HL-60 (cell line): ENCODE measurements at regions not wholly inside any gene's neighbourhood (a gene's known extent, or its start where the extent isn't known, plus 50 kb on each side); places are given as distances from the start of the nearest gene placed in this dataset.

Experiments
- DNase-seq, 2 experiments: peaks; one replicate each; pipeline ENCODE4 v3.0.0-alpha.2; 2010 to 2020; ENCODE audit warnings: low read depth in 1 of 2, low spot score in 1 of 2
- H3K27ac ChIP-seq: fragments of 250-450 bp; sonication (Bioruptor Pico); replicated peaks from 2 replicates; pipeline ENCODE4 v1.5.1; 2020; ENCODE audit warnings: mild to moderate bottlenecking, moderate library complexity
- H3K27me3 ChIP-seq: fragments of 250-450 bp; sonication (Bioruptor Pico); 2 replicates; pipeline ENCODE4 v1.5.1; 2021; ENCODE audit warnings: mild to moderate bottlenecking, moderate library complexity; ENCODE audit not compliant: insufficient read depth, poor library complexity, severe bottlenecking
- H3K4me3 ChIP-seq: replicated peaks from 2 replicates; pipeline ENCODE4 v1.5.1; 2011; ENCODE audit warnings: mild to moderate bottlenecking, control low read depth, low read length; ENCODE audit not compliant: insufficient read depth
- GABPA ChIP-seq: IDR thresholded peaks from 2 replicates; pipeline ENCODE4 v1.6.1; 2012; ENCODE audit warnings: low read depth
- POLR2AphosphoS5 ChIP-seq: IDR thresholded peaks from 2 replicates; pipeline ENCODE4 v1.6.1; 2012; ENCODE audit warnings: low read depth
- SPI1 ChIP-seq: IDR thresholded peaks from 2 replicates; pipeline ENCODE4 v1.6.1; 2012; ENCODE audit warnings: low read depth, mild to moderate bottlenecking, borderline replicate concordance
- TF ChIP-seq, protein P1 (sequence below): IDR thresholded peaks from one replicate; pipeline ENCODE4 v1.5.1; 2011; ENCODE audit warnings: low read length, control low read depth, inconsistent platforms; ENCODE audit not compliant: insufficient read depth
- TF ChIP-seq, protein P2 (sequence below): IDR thresholded peaks from 2 replicates; pipeline ENCODE4 v1.6.1; 2012; ENCODE audit warnings: low read depth; ENCODE audit not compliant: insufficient replicate concordance

DNA sequence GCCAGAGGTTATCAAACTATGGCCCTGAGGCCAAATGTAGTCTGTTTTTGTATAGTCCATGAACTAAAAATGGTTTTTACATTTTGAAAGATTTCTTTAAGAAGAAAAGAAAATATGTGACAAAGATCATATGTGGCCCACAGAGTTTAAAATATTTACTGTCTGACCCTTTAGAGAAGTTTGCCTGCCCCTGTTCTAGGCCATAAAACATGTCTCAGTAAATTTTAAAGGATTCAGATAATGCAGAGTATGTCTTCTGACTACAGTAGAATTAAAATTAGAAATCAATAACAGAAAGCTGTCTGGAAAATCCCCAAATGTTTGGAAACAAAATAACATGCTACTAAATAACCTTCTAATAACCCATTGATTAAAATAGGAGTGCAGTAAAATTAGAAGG is 86.3 kb downstream of the KCNRG start:
- TF ChIP-seq, protein P1, sequence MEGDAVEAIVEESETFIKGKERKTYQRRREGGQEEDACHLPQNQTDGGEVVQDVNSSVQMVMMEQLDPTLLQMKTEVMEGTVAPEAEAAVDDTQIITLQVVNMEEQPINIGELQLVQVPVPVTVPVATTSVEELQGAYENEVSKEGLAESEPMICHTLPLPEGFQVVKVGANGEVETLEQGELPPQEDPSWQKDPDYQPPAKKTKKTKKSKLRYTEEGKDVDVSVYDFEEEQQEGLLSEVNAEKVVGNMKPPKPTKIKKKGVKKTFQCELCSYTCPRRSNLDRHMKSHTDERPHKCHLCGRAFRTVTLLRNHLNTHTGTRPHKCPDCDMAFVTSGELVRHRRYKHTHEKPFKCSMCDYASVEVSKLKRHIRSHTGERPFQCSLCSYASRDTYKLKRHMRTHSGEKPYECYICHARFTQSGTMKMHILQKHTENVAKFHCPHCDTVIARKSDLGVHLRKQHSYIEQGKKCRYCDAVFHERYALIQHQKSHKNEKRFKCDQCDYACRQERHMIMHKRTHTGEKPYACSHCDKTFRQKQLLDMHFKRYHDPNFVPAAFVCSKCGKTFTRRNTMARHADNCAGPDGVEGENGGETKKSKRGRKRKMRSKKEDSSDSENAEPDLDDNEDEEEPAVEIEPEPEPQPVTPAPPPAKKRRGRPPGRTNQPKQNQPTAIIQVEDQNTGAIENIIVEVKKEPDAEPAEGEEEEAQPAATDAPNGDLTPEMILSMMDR, result no peak

DNA sequence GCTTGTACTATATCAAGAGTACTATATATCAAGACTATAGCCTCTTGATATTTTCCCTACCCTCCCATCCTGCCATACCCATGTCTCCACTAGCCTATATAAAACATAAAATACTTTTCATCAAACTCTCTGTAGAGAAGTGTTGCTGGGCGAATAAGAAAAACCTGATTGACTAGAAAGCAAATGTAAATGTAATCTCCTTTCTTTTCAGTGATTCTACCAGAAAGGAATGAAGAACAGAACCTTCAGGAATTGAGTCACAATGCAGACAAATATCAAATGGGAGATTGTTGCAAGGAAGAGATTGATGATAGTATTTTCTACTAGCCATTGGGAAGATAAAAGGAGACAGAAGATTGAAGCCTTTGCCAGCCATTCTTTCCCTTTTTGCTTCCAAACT is 89.2 kb downstream of the KCNRG start:
- no peak overlapping the region for H3K4me3 ChIP-seq
- DNase-seq, result no peak
- H3K27ac ChIP-seq, result no peak overlapping the region
- no peaks in the 10 kb centered on the region for H3K27me3 ChIP-seq
- TF ChIP-seq SPI1 (no peak), POLR2AphosphoS5 (no peak), GABPA (no peak)
- TF ChIP-seq, protein P1, result no peak
- TF ChIP-seq, protein P2, sequence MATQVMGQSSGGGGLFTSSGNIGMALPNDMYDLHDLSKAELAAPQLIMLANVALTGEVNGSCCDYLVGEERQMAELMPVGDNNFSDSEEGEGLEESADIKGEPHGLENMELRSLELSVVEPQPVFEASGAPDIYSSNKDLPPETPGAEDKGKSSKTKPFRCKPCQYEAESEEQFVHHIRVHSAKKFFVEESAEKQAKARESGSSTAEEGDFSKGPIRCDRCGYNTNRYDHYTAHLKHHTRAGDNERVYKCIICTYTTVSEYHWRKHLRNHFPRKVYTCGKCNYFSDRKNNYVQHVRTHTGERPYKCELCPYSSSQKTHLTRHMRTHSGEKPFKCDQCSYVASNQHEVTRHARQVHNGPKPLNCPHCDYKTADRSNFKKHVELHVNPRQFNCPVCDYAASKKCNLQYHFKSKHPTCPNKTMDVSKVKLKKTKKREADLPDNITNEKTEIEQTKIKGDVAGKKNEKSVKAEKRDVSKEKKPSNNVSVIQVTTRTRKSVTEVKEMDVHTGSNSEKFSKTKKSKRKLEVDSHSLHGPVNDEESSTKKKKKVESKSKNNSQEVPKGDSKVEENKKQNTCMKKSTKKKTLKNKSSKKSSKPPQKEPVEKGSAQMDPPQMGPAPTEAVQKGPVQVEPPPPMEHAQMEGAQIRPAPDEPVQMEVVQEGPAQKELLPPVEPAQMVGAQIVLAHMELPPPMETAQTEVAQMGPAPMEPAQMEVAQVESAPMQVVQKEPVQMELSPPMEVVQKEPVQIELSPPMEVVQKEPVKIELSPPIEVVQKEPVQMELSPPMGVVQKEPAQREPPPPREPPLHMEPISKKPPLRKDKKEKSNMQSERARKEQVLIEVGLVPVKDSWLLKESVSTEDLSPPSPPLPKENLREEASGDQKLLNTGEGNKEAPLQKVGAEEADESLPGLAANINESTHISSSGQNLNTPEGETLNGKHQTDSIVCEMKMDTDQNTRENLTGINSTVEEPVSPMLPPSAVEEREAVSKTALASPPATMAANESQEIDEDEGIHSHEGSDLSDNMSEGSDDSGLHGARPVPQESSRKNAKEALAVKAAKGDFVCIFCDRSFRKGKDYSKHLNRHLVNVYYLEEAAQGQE, result no peak

More for the DNA sequence above, 86.3 kb downstream of the KCNRG start:
- H3K4me3 ChIP-seq, result no peak overlapping the region
- no peak for DNase-seq
- H3K27me3 ChIP-seq, result no peaks in the 10 kb centered on the region
- no peak overlapping the region for H3K27ac ChIP-seq

DNA sequence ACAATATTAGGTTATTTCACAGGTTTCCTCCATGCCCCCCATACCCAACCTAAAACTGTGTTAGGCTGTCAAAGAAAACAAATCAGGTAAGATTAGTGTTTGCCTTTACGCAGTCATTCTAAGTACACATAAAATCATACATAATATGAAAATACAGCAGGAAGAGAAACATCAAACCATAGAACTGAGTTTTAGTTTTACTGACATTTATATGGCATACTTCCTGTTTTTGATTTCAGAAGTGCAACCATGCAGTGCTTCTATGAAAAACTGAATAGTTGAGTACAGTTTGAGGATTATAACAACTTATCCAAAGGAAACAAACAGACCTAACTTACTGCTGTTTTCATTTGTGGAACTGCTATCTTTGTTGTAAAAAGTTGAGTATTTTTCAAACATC is 91.3 kb downstream of the KCNRG start:
- no peaks in the 10 kb centered on the region for H3K27me3 ChIP-seq
- TF ChIP-seq SPI1 (no peak), GABPA (no peak), POLR2AphosphoS5 (no peak)
- TF ChIP-seq, protein P1, result no peak
- TF ChIP-seq, protein P2, result no peak
- H3K4me3 ChIP-seq, result no peak overlapping the region
- peak overlapping the region; percentile 26 for H3K27ac ChIP-seq
- no peak for DNase-seq

DNA sequence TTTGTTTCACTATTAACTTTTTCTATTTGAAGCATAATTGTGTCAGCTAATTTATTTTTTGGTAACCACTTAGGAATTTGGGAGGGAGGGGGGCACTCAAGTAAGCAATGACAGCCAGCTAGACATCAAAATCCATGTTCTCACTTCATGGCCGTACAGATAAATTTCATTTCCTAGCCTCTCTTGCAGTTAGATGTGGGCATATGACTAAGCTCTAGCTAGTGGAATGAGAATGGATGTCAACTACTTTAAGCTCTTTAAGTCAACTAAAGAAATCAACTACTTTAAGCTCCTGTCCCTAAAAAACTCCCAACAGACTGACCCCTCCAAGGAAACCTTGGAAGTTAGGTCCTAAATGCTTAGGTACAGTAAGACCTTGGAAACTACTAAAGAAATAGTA is 92.0 kb downstream of the KCNRG start:
- no peak for DNase-seq
- Histone ChIP-seq H3K4me3 (no peak overlapping the region), H3K27me3 (no peaks in the 10 kb centered on the region), H3K27ac (no peak overlapping the region)
- no peak for TF ChIP-seq POLR2AphosphoS5
- TF ChIP-seq, protein P1, result no peak
- TF ChIP-seq SPI1, result no peak
- TF ChIP-seq GABPA, result no peak
- TF ChIP-seq, protein P2, result no peak
